Activated CD4-positive, alpha-beta T cell treated with anti-CD3 and anti-CD28 coated beads, Interleukin-2, amount 50 U/mL, for 48 hours (primary cell): ENCODE measurements at regions not wholly inside any gene's neighbourhood (a gene's known extent, or its start where the extent isn't known, plus 50 kb on each side); places are given as distances from the start of the nearest gene placed in this dataset.

Experiments
- DNase-seq, 2 experiments: peaks; one replicate each; pipeline ENCODE4 v3.0.0-alpha.2; 2020

GRCh38 chr3:177517906-177518305 lies 320.6 kb upstream of the TBL1XR1 start:
- no peak for DNase-seq

DNA sequence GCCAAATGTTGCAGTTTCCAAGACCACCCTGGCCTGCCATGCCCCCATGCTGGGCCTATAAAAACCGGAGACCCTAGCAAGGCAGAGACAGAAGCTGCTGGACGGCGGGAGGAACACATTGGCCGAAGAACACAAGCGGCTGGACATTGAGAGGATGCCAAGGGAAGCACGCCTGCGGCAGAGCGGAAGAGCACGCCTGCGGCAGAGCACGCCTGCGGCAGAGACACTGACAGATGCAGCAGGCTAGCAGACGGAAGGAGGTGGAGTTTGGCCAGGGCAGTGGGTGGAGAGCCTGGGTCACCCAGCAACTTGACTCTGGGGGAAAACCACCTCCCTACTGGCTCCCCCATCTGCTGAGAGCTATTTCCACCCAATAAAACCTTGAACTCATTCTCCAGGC lies 322.3 kb upstream of the TBL1XR1 start:
- no peak for DNase-seq

- DNase-seq = no peak
Observed at GRCh38 chr3:177521305-177521704, 324.0 kb upstream of the TBL1XR1 start.

- DNase-seq = no peak
Observed at GRCh38 chr3:177522051-177522450, 324.8 kb upstream of the TBL1XR1 start.

- DNase-seq = no peak
Observed at GRCh38 chr3:177523067-177523675, 325.9 kb upstream of the TBL1XR1 start.

DNA sequence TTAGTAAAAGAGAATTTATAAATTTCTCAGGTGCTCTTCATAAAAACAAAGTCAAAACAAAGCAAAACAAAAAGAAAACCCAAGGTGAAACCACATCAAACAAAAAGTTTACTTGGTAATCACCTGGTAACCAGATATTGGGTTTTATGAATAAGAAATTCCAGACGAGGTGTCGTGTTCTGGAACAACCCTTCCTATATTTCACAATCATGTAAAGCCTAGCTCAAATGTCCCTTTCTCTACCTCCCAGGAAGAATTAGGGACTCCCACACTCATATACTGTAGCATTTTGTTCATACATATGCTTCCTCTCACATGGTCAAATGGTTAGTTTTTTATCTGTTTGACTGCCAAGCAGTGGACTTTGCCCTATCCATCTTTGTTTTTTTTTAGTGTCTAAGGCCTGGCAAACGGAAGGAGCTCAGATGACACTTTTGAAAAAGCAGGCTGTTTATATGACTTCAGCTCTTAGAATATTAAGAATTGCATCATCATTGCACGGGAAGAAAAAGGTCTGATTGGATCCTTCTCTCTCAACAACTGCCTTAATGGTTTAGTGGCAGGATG lies 326.7 kb upstream of the TBL1XR1 start:
- DNase-seq = no peak

DNA sequence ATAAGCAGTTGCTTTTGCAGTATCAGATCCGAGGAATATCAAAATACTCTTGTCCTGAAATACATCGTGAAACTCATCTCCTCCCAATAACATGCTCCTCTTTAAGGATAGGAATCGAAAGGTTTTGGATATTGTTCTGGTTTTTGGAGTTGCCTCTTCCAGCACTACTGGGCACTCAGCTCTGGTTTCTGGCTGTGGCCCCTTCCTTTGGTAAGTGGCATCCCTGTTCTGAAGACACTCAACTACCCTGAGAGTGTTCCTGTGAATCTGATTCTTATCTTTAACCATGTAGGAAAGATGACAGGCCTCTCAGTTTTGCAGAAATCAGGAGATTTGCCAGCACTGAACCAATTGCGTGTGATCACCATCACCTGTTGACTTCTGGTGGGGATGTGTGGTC lies 327.5 kb upstream of the TBL1XR1 start:
- DNase-seq = no peak

DNA sequence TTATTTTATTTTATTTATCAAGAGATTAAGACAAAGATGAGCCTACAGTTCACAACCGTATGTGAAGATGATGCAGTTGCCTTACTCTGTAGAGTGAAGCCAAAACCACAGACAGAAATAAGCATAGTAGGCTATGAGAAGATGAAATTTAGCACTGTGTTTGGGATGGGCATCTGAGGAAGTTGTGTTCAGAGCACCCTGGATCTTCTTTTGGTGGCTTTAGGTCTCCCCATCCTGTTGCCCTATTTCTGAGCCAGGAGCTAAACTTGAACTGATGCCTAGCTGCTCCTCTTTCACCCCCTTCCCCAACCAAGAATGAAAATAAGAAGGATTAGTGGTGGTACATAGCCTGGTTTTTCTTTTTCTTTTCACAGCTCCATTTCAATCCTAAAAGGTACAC lies 328.1 kb upstream of the TBL1XR1 start:
- DNase-seq = no peak

DNA sequence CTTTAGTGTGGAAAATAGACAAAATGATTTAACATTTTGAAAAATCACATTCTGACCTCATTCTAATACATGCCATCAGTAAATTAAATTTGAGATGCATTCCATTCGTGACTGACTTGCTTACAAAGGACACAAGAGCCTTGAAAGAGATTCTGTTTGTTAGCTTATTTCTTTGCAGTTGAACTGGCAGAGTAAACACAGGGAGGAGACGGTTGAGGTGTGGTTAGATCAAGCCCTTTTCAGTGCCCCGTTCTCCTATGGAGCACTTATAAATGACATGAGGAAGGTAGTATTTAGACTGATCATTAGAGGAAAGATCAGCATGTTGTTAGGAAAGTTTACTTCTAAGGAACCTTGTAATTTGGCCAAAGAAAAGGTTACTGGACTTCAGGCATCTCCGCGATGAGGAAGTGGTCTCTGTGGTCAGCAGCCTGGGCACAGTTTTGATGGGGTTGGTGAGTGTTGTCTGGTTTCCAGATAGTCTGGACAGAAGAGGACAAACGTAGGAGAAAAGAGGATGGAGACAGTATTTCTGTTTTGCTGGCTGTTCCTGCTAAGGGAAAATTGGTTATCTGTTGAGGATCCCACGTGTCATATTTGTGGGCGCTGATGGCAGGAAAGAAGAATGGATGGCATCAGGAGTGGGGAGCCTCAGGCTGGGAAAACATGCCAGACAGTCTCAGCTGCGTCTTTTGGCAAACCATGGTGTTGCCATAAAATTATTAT lies 328.9 kb upstream of the TBL1XR1 start:
- DNase-seq = no peak

DNA sequence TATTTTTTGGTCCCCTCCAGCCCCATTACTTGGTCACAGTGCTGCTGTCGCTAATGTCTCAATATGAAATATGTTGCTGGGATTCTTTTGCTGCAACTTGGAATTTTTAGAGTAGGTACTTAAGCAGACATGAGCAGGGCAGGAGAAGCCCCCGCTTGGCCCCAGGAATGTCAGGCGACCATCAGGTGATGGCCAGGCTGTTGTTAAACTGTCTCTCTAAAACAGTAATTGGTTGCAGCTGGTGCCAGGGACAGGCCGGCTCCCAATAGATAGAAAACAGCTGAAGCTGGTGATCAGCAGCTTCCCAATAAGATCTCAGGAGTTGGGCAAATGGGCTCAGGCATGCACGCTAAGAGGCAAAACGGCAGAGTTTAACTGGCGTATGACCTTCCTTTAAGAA lies 329.9 kb upstream of the TBL1XR1 start:
- DNase-seq = no peak

- DNase-seq = no peak
Observed at GRCh38 chr3:177528306-177529070, 331.2 kb upstream of the TBL1XR1 start.

- no peak for DNase-seq
Observed at GRCh38 chr3:177529071-177529550, 331.8 kb upstream of the TBL1XR1 start.

GRCh38 chr3:177529716-177530335 lies 332.5 kb upstream of the TBL1XR1 start:
- DNase-seq = no peak

GRCh38 chr3:177530908-177531307 lies 333.6 kb upstream of the TBL1XR1 start:
- no peak for DNase-seq

GRCh38 chr3:177536873-177537272 lies 339.6 kb upstream of the TBL1XR1 start:
- no peak for DNase-seq

DNA sequence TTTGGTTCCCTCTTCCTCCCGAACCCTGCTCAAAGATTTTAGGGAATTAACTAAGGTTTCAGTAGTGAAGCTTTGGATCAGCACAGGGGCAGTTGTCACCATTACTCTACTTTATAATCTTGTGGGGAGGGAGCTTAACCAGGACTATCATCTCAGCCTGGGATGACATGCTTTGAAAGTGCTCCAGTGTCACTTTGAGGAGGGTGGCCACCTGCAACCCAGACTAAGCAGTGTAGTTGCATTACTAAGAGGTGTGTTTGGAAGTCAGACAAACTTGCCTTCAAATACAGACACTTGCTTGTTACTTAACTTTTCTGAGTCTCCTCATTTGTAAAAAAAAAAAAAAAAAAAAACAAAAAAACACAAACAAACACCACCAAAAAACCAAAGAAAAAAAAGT lies 340.3 kb upstream of the TBL1XR1 start:
- DNase-seq = no peak

- DNase-seq = no peak
Observed at GRCh38 chr3:177538048-177538749, 340.9 kb upstream of the TBL1XR1 start.

DNA sequence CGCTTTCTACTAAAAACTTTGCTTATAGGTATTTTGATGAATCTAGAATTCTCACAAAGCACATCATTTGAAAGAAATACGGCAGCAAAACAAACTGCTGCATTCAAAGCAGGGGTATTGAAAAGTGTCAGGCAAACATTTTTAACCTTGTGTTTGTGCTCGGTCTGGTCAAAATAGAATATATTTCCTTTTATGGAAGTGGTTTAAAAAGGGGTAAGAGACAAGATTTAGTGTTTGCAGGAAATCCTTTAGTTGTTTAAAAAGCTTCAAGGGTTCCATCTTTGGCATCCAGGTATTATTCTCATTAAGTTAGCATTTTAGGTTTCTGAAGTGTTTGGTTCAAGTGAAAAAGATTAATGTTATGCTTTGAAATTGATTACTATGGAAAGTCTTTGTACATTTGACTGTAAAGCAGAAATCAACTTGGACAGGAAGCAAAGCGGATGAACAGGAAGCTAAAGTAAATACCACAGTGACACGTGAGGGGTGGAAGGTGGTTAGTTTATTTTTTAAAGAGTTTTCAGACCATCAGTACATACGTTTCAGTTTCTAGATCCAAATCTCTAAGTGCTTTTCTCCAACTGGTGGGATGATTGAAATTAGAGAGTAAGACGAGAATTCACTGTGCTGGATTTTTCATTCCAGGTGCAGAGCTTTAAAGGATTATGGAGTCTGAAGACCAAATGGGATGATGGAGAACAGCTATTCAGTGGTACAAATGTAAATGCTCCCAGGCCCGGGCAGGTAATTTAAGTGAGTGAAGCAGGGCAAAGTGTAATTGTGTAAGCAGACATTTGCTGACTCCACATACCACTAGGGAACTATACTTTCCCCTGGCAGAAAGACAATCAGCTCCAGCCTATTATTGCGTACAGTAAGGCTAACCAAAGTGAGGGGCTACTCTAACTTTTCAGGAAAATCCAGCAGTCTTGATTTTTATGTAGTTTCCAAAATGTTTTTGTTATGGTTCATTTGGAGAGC lies 341.8 kb upstream of the TBL1XR1 start:
- DNase-seq = no peak

DNA sequence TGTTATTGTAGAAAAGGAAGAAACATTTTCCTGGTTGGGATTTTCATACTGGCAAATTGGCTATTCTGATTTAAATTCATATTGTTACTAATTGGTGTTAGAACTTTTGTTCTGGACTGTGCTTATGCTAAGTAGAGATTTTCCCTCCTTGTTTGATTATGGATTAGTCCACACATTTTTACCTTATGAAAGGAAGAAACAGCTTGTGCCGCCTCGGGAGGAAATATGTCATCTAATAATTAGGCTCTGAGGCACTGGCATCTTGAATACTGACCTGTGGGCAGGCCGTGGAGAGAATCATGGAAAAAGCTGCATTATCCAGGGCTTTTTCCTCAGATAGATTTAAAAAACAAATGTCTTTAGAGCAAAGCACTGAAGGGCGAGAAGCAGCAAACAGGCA lies 344.3 kb upstream of the TBL1XR1 start:
- no peak for DNase-seq

DNA sequence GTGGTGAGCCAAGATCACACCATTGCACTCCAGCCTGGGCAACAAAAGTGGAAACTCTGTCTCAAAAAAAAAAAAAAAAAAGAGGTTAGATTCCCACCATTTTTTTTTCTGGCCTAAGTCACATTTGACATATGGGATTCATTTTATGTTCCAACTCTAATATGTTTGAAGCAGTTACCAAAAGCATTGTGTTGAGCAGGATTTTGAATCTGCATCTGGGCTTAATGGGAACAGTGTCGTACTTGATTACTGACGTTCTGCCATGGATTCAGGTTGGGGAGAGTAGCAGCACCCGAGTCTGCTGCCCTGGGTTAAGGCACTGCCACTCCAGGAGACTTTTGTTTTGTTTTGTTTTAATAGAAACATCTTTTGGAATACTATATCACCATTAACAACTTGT lies 348.7 kb upstream of the TBL1XR1 start:
- DNase-seq = no peak

DNA sequence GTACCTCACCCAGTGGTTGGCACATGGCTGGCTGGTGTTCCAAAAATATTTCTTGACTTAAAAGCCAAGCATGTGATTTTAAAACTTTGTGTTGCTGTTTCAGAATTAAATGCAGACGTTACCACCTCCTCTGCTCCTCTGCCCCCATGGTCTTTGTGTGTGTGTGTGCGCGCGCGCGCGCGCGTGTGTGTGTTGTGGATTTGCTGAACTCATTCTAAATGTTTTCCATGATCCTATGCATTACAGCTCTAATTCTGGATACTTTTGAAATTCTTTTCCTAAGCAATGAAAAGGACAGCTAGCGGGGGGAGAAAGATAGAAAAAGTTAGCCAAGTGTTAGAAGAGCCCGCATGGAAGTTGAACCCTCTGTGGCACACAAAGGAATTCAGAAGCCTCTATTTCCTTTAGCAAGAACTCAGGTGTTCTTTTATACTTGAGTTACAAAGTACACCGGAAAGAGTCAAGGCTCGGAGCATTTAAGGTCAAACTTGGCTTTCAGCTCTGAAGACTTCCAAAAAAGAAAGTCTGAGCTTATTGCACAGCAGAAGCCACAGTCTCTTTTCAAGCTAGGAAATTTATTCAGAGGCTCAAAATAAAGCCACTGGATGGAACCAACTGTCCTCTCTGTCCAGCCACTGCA lies 350.5 kb upstream of the TBL1XR1 start:
- DNase-seq = no peak
